Thyroid gland (tissue), 4 donors: ENCODE measurements at regions not wholly inside any gene's neighbourhood (a gene's known extent, or its start where the extent isn't known, plus 50 kb on each side); places are given as distances from the start of the nearest gene placed in this dataset.
A peak's percentile ranks its signal among the peaks of the same experiment; 100 is the strongest.

Source experiments
- DNase-seq, 2 donors: peaks; one replicate each; pipeline ENCODE4 v3.0.0-alpha.2; 2019
- H3K27ac ChIP-seq, 3 donors: fragments of 200-600 bp; sonication (generic); 1 replicate in 2 of 3; 2 replicates in 1 of 3; pipeline ENCODE4 v1.5.1; 2016 to 2019; ENCODE audit warnings: mild to moderate bottlenecking in 1 of 3, moderate library complexity in 1 of 3
- H3K27me3 ChIP-seq: fragments of 200-600 bp; sonication (generic); one replicate; pipeline ENCODE4 v1.5.1; 2019
- H3K36me3 ChIP-seq, 2 donors: fragments of 200-600 bp; sonication (generic); one replicate each; pipeline ENCODE4 v1.5.1; 2016 to 2019
- H3K4me1 ChIP-seq, 2 donors: fragments of 200-600 bp; sonication (generic); one replicate each; pipeline ENCODE4 v1.5.1; 2017 to 2019
- H3K4me3 ChIP-seq, 3 donors: fragments of 200-600 bp; sonication (generic); replicated peaks in 1 of 3; 1 replicate in 2 of 3; 2 replicates in 1 of 3; pipeline ENCODE4 v1.5.1; 2016; ENCODE audit warnings: mild to moderate bottlenecking in 1 of 3
- H3K9me3 ChIP-seq: fragments of 200-600 bp; sonication (generic); one replicate; pipeline ENCODE4 v1.5.1; 2017
- CTCF ChIP-seq, 6 experiments: fragments of 200-600 bp in 3 of 6; fragments of 450-650 bp in 3 of 6; sonication (generic) in 3 of 6; IDR thresholded peaks; one replicate each; pipeline ENCODE4 v1.5.1; 2016 to 2019; ENCODE audit warnings: antibody characterized with exemption in 6 of 6, mild to moderate bottlenecking in 2 of 6, inconsistent platforms in 1 of 6, moderate library complexity in 1 of 6
- POLR2A ChIP-seq, 2 donors: fragments of 450-650 bp; IDR thresholded peaks; one replicate each; pipeline ENCODE4 v1.6.1; 2017; ENCODE audit warnings: antibody characterized with exemption in 2 of 2, mild to moderate bottlenecking in 2 of 2, moderate library complexity in 1 of 2
- WGBS, 2 donors: methylation state at CpG; one replicate each; pipeline ENCODE4 v1.1.5; 2017; 5-methylcytosine and 5-hydroxymethylcytosine counted together
- intact Hi-C: fragments of 100-400 bp; cut with DNase I; formaldehyde crosslinking; loops from one replicate; pipeline ENCODE4 v1.15.1; 2023

GRCh38 chr5:106521701-106522100 is 1149.0 kb downstream of the EFNA5 start:
- DNase-seq = peak; percentile 55 to 68
- no peak overlapping the region for H3K4me3 ChIP-seq
- intact Hi-C loops = no loop called here
- 15 to 18% methylated on average over 2 of the region's 2 CpGs for WGBS, 2 donors
- peaks cover 0 to 6% of the 10 kb centered on the region in 2 donors for H3K4me1 ChIP-seq
- H3K27me3 ChIP-seq = no peaks in the 10 kb centered on the region
- H3K27ac ChIP-seq = no peak overlapping the region
- H3K9me3 ChIP-seq = no peaks in the 10 kb centered on the region
- TF ChIP-seq CTCF (IDR thresholded peaks at IDR 0.05) = no peak
- no peak for TF ChIP-seq POLR2A (IDR thresholded peaks at IDR 0.05)
- no peaks in the 10 kb centered on the region for H3K36me3 ChIP-seq

GRCh38 chr5:106510321-106510720 is 1160.4 kb downstream of the EFNA5 start:
- no peaks in the 10 kb centered on the region for H3K27me3 ChIP-seq
- H3K36me3 ChIP-seq = no peaks in the 10 kb centered on the region
- DNase-seq = no peak
- no peak overlapping the region for H3K27ac ChIP-seq
- intact Hi-C loops = no loop called here
- no peak overlapping the region for H3K4me3 ChIP-seq
- no peaks in the 10 kb centered on the region for H3K4me1 ChIP-seq
- H3K9me3 ChIP-seq = no peaks in the 10 kb centered on the region
- TF ChIP-seq CTCF (IDR thresholded peaks at IDR 0.05) = no peak
- no peak for TF ChIP-seq POLR2A (IDR thresholded peaks at IDR 0.05)

GRCh38 chr5:106508894-106509293 is 1161.8 kb downstream of the EFNA5 start:
- intact Hi-C loops = no loop called here
- H3K4me1 ChIP-seq = no peaks in the 10 kb centered on the region
- 97 to 98% methylated on average over 4 of the region's 4 CpGs for WGBS, 2 donors
- TF ChIP-seq CTCF (IDR thresholded peaks at IDR 0.05) = no peak
- no peak for TF ChIP-seq POLR2A (IDR thresholded peaks at IDR 0.05)
- DNase-seq = no peak
- no peaks in the 10 kb centered on the region for H3K36me3 ChIP-seq
- no peaks in the 10 kb centered on the region for H3K27me3 ChIP-seq
- H3K27ac ChIP-seq = no peak overlapping the region
- H3K9me3 ChIP-seq = no peaks in the 10 kb centered on the region
- H3K4me3 ChIP-seq = no peak overlapping the region

- 96 to 98% methylated on average over 2 of the region's 2 CpGs for WGBS, 2 donors
- DNase-seq = no peak
- Histone ChIP-seq H3K27ac (no peak overlapping the region), H3K4me1 (no peaks in the 10 kb centered on the region), H3K9me3 (no peaks in the 10 kb centered on the region), H3K36me3 (no peaks in the 10 kb centered on the region), H3K4me3 (no peak overlapping the region), H3K27me3 (no peaks in the 10 kb centered on the region)
- TF ChIP-seq CTCF (IDR thresholded peaks at IDR 0.05) (no peak), POLR2A (IDR thresholded peaks at IDR 0.05) (no peak)
- intact Hi-C loops = no loop called here
Observed at GRCh38 chr5:106493910-106494309, 1176.8 kb downstream of the EFNA5 start.

GRCh38 chr5:106489004-106489403 is 1181.7 kb downstream of the EFNA5 start:
- Histone ChIP-seq H3K4me3 (no peak overlapping the region), H3K36me3 (no peaks in the 10 kb centered on the region), H3K4me1 (no peaks in the 10 kb centered on the region), H3K27ac (no peak overlapping the region), H3K9me3 (no peaks in the 10 kb centered on the region), H3K27me3 (no peaks in the 10 kb centered on the region)
- WGBS, 2 donors = 79 to 84% methylated on average over 3 of the region's 3 CpGs
- no peak for DNase-seq
- TF ChIP-seq POLR2A (IDR thresholded peaks at IDR 0.05) (no peak), CTCF (IDR thresholded peaks at IDR 0.05) (no peak)
- intact Hi-C loops = no loop called here
